ENCODE measurements at regions not wholly inside any gene's neighbourhood (a gene's known extent, or its start where the extent isn't known, plus 50 kb on each side); places are given as distances from the start of the nearest gene placed in this dataset.

GRCh38 chr7:155236386-155236785, 61.3 kb upstream of the INSIG1 start:
- intact Hi-C loops (cut with micrococcal nuclease) (no loop called here), dilution Hi-C loops (cut with MboI; ENCODE audit: extremely low pct_ligation_motif_present, low sequenced_read_pairs) (no loop called here)
- H3K4me2 ChIP-seq (ENCODE audit: insufficient read depth, low read length), result no peak overlapping the region
- no TSS peak for BruUV-seq (replicated peaks)
- DNase-seq (ENCODE audit: low read depth, low spot score), result no peak
- H3K27ac ChIP-seq (ENCODE audit: insufficient read depth, low read depth, low read length), result no peak overlapping the region
- H3K4me3 ChIP-seq (replicated peaks in 1 of 3; ENCODE audit: insufficient read depth in 1 of 3, low read depth in 1 of 3, low read length in 3 of 3), result no peak overlapping the region
- H3K79me2 ChIP-seq (ENCODE audit: control insufficient read depth, insufficient read depth, low read length), result no peaks in the 10 kb centered on the region
- CTCF ChIA-PET, result no interaction called here
- no peaks in the 10 kb centered on the region for H3K9me3 ChIP-seq (replicated peaks; ENCODE audit: control insufficient read depth, insufficient read depth, low read length)
- POLR2A ChIA-PET, result no interaction called here
- H3K27me3 ChIP-seq (ENCODE audit: control insufficient read depth in 2 of 2, insufficient read depth in 2 of 2, low read length in 2 of 2), result peaks cover 5 to 6% of the 10 kb centered on the region in 2 experiments
- FAIRE-seq, result no peak
- H3K9ac ChIP-seq (replicated peaks; ENCODE audit: extremely low read depth, insufficient read depth, low read length), result no peak overlapping the region
- no peak overlapping the region for H2AFZ ChIP-seq (ENCODE audit: low read depth, low read length)
- H3K36me3 ChIP-seq (ENCODE audit: control insufficient read depth in 2 of 2, extremely low read depth in 1 of 2, insufficient read depth in 2 of 2, low read length in 2 of 2), result no peaks in the 10 kb centered on the region
- no peaks in the 10 kb centered on the region for H4K20me1 ChIP-seq (replicated peaks; ENCODE audit: control insufficient read depth, extremely low read depth, insufficient read depth, low read length)
- no peaks in the 10 kb centered on the region for H3K4me1 ChIP-seq (ENCODE audit: control insufficient read depth, extremely low read depth, insufficient read depth, low read length)
- H3K9me1 ChIP-seq (replicated peaks; ENCODE audit: control insufficient read depth, extremely low read depth, insufficient read depth, low read length), result no peaks in the 10 kb centered on the region
- TF ChIP-seq JUN (IDR thresholded peaks at IDR 0.05; ENCODE audit: borderline replicate concordance, insufficient read depth, insufficient read length, low read depth), result no peak

GRCh38 chr7:155237297-155237696, 60.4 kb upstream of the INSIG1 start:
- Histone ChIP-seq H3K4me3 (replicated peaks in 1 of 3; ENCODE audit: insufficient read depth in 1 of 3, low read depth in 1 of 3, low read length in 3 of 3) (no peak overlapping the region), H3K36me3 (ENCODE audit: control insufficient read depth in 2 of 2, extremely low read depth in 1 of 2, insufficient read depth in 2 of 2, low read length in 2 of 2) (no peaks in the 10 kb centered on the region), H3K27ac (ENCODE audit: insufficient read depth, low read depth, low read length) (no peak overlapping the region), H4K20me1 (replicated peaks; ENCODE audit: control insufficient read depth, extremely low read depth, insufficient read depth, low read length) (no peaks in the 10 kb centered on the region), H3K9me1 (replicated peaks; ENCODE audit: control insufficient read depth, extremely low read depth, insufficient read depth, low read length) (no peaks in the 10 kb centered on the region), H3K4me1 (ENCODE audit: control insufficient read depth, extremely low read depth, insufficient read depth, low read length) (no peaks in the 10 kb centered on the region), H3K9me3 (replicated peaks; ENCODE audit: control insufficient read depth, insufficient read depth, low read length) (no peaks in the 10 kb centered on the region), H2AFZ (ENCODE audit: low read depth, low read length) (no peak overlapping the region), H3K27me3 (ENCODE audit: control insufficient read depth in 2 of 2, insufficient read depth in 2 of 2, low read length in 2 of 2) (peaks cover 5 to 6% of the 10 kb centered on the region in 2 experiments), H3K9ac (replicated peaks; ENCODE audit: extremely low read depth, insufficient read depth, low read length) (no peak overlapping the region), H3K79me2 (ENCODE audit: control insufficient read depth, insufficient read depth, low read length) (no peaks in the 10 kb centered on the region), H3K4me2 (ENCODE audit: insufficient read depth, low read length) (no peak overlapping the region)
- CTCF ChIA-PET, result no interaction called here
- DNase-seq (ENCODE audit: low read depth, low spot score) (no peak), FAIRE-seq (no peak)
- intact Hi-C loops (cut with micrococcal nuclease) (no loop called here), dilution Hi-C loops (cut with MboI; ENCODE audit: extremely low pct_ligation_motif_present, low sequenced_read_pairs) (no loop called here)
- BruUV-seq (replicated peaks), result no TSS peak
- TF ChIP-seq MAX (IDR thresholded peaks at IDR 0.05; ENCODE audit: insufficient read depth, insufficient read length), result no peak
- TF ChIP-seq EZH2 (IDR thresholded peaks at IDR 0.05; ENCODE audit: borderline replicate concordance, low read depth, low read length, severe bottlenecking), result no peak
- TF ChIP-seq POLR2A (IDR thresholded peaks at IDR 0.05; ENCODE audit: low read depth, low read length), result no peak
- TF ChIP-seq JUN (IDR thresholded peaks at IDR 0.05; ENCODE audit: borderline replicate concordance, insufficient read depth, insufficient read length, low read depth), result no peak
- no peak for TF ChIP-seq POLR2AphosphoS5 (IDR thresholded peaks at IDR 0.05; ENCODE audit: insufficient read depth, low read depth, low read length)
- TF ChIP-seq MYC (IDR thresholded peaks at IDR 0.05; ENCODE audit: low read depth, low read length), result no peak
- TF ChIP-seq FOS (IDR thresholded peaks at IDR 0.05; ENCODE audit: borderline replicate concordance, insufficient read depth, low read length), result no peak
- no peak for TF ChIP-seq CTCF (IDR thresholded peaks at IDR 0.05; ENCODE audit: extremely low read depth in 1 of 2, insufficient read depth in 1 of 2, low read depth in 1 of 2, low read length in 2 of 2)
- TF ChIP-seq GATA2 (IDR thresholded peaks at IDR 0.05; ENCODE audit: insufficient read depth, insufficient read length, low read depth, low read length), result no peak
- POLR2A ChIA-PET, result no interaction called here
